GM23338 (cell line): ENCODE measurements at regions not wholly inside any gene's neighbourhood (a gene's known extent, or its start where the extent isn't known, plus 50 kb on each side); places are given as distances from the start of the nearest gene placed in this dataset.
"Not testable (repeated sequence)": the region's sequence is repeated elsewhere in the genome, so short reads cannot be mapped to it uniquely, and the experiment has no call there.

Experiments used
- ATAC-seq: fragments of 200-7000 bp; cut with Tn5 transposase; 3 replicates; pipeline ENCODE4 v1.9.1; 2020
- DNase-seq: peaks from one replicate; pipeline ENCODE4 v3.0.0-alpha.2; 2015; ENCODE audit warnings: low spot score
- H2AFZ ChIP-seq: fragments of 200-600 bp; sonication (generic); 2 replicates; pipeline ENCODE4 v1.8.0; 2016; ENCODE audit warnings: antibody characterized with exemption, mild to moderate bottlenecking, moderate library complexity
- H3F3A ChIP-seq: fragments of 200-600 bp; sonication (generic); replicated peaks from 2 replicates; pipeline ENCODE4 v1.8.0; 2017; ENCODE audit warnings: antibody characterized with exemption, mixed run types, low read depth
- H3K27ac ChIP-seq: fragments of 200-600 bp; sonication (generic); 2 replicates; pipeline ENCODE4 v1.6.1; 2016; ENCODE audit warnings: low read depth
- H3K27me3 ChIP-seq: fragments of 200-600 bp; sonication (generic); 2 replicates; pipeline ENCODE4 v1.8.0; 2016; ENCODE audit warnings: mild to moderate bottlenecking, mixed run types, moderate library complexity; ENCODE audit not compliant: insufficient read depth
- H3K36me3 ChIP-seq: fragments of 200-600 bp; sonication (generic); 2 replicates; pipeline ENCODE4 v1.8.0; 2016; ENCODE audit warnings: mild to moderate bottlenecking; ENCODE audit not compliant: insufficient read depth
- H3K4me1 ChIP-seq: fragments of 200-600 bp; sonication (generic); 2 replicates; pipeline ENCODE4 v1.8.0; 2016; ENCODE audit warnings: mild to moderate bottlenecking, moderate library complexity; ENCODE audit not compliant: insufficient read depth
- H3K4me2 ChIP-seq: fragments of 200-600 bp; sonication (generic); 2 replicates; pipeline ENCODE4 v1.7.1; 2017; ENCODE audit warnings: mixed run types
- H3K4me3 ChIP-seq: fragments of 200-600 bp; sonication (generic); 2 replicates; pipeline ENCODE4 v1.6.1; 2016; ENCODE audit warnings: mixed run types
- H3K79me2 ChIP-seq: fragments of 200-600 bp; sonication (generic); replicated peaks from 2 replicates; pipeline ENCODE4 v1.8.0; 2017; ENCODE audit warnings: mild to moderate bottlenecking; ENCODE audit not compliant: insufficient read depth
- H3K9me2 ChIP-seq: fragments of 200-600 bp; sonication (generic); 2 replicates; pipeline ENCODE4 v1.8.0; 2017; ENCODE audit not compliant: insufficient read depth
- H4K20me1 ChIP-seq: fragments of 200-600 bp; sonication (generic); replicated peaks from 2 replicates; pipeline ENCODE4 v1.8.0; 2017; ENCODE audit warnings: mild to moderate bottlenecking; ENCODE audit not compliant: insufficient read depth
- H3K27ac Mint-ChIP-seq: 2 replicates; pipeline ENCODE4 v1.8.0; 2020; ENCODE audit warnings: inconsistent platforms, mild to moderate bottlenecking, moderate library complexity, mixed read lengths
- H3K27me3 Mint-ChIP-seq: 3 replicates; pipeline ENCODE4 v1.8.0; 2022; ENCODE audit warnings: low read depth, mild to moderate bottlenecking, moderate library complexity, mixed read lengths, inconsistent platforms; ENCODE audit not compliant: insufficient read depth, poor library complexity
- H3K36me3 Mint-ChIP-seq: 3 replicates; pipeline ENCODE4 v1.8.0; 2021; ENCODE audit warnings: low read depth, mild to moderate bottlenecking, inconsistent platforms, moderate library complexity, mixed read lengths
- H3K4me1 Mint-ChIP-seq: 3 replicates; pipeline ENCODE4 v1.8.0; 2020; ENCODE audit warnings: mild to moderate bottlenecking, inconsistent platforms, mixed read lengths
- H3K4me3 Mint-ChIP-seq: 3 replicates; pipeline ENCODE4 v1.8.0; 2021; ENCODE audit warnings: moderate library complexity, mild to moderate bottlenecking, inconsistent platforms, mixed read lengths
- H3K9me3 Mint-ChIP-seq: 3 replicates; pipeline ENCODE4 v1.8.0; 2020; ENCODE audit warnings: moderate library complexity, mild to moderate bottlenecking, inconsistent platforms, mixed read lengths
- CREB1 ChIP-seq: fragments of 250-450 bp; sonication (Bioruptor Pico); IDR thresholded peaks from 2 replicates; pipeline ENCODE4 v1.5.0; 2020; ENCODE audit warnings: low read depth, mild to moderate bottlenecking, moderate library complexity
- CTCF ChIP-seq, 2 experiments: fragments of 200-600 bp in 1 of 2; sonication (generic) in 1 of 2; conservative IDR thresholded peaks; 2 replicates each; pipeline versions ENCODE4 v1.5.1 to v1.6.1; 2016 to 2017; ENCODE audit warnings: antibody characterized with exemption in 2 of 2, low read depth in 2 of 2, mild to moderate bottlenecking in 2 of 2, moderate library complexity in 1 of 2
- ETS1 ChIP-seq: IDR thresholded peaks from 2 replicates; pipeline ENCODE4 v1.6.1; 2016; ENCODE audit warnings: antibody characterized with exemption
- EZH2 ChIP-seq: fragments of 200-600 bp; sonication (generic); IDR thresholded peaks from one replicate; pipeline ENCODE4 v1.8.0; 2017; ENCODE audit warnings: antibody characterized with exemption, mild to moderate bottlenecking, low read depth; ENCODE audit not compliant: unreplicated experiment
- JUNB ChIP-seq: IDR thresholded peaks from one replicate; pipeline ENCODE4 v1.6.1; 2016; ENCODE audit warnings: antibody characterized with exemption; ENCODE audit not compliant: unreplicated experiment
- NANOG ChIP-seq: IDR thresholded peaks from 2 replicates; pipeline ENCODE4 v1.6.1; 2016; ENCODE audit warnings: antibody characterized with exemption, borderline replicate concordance
- POLR2AphosphoS5 ChIP-seq: IDR thresholded peaks from 2 replicates; pipeline ENCODE4 v1.6.1; 2016; ENCODE audit warnings: antibody characterized with exemption, low read depth
- STAT1 ChIP-seq: IDR thresholded peaks from one replicate; pipeline ENCODE4 v1.6.1; 2016; ENCODE audit warnings: antibody characterized with exemption; ENCODE audit not compliant: unreplicated experiment
- ZNF114 ChIP-seq: fragments of 250-450 bp; sonication (Bioruptor Pico); IDR thresholded peaks from 2 replicates; pipeline ENCODE4 v1.5.0; 2020; ENCODE audit warnings: mild to moderate bottlenecking, moderate library complexity

- H3K36me3 ChIP-seq, result no peaks in the 10 kb centered on the region
- Mint-ChIP-seq H3K9me3 (peaks cover 34% of the 10 kb centered on the region), H3K27ac (no peak overlapping the region), H3K4me3 (no peak overlapping the region), H3K4me1 (peaks cover 35% of the 10 kb centered on the region), H3K27me3 (peaks cover 10% of the 10 kb centered on the region), H3K36me3 (peaks cover 30% of the 10 kb centered on the region; the same call in 2 of the 3 replicates)
- no peak for TF ChIP-seq POLR2AphosphoS5
- no peak for DNase-seq
- peaks cover 10% of the 10 kb centered on the region for H3K4me1 ChIP-seq
- no peaks in the 10 kb centered on the region for H3K79me2 ChIP-seq
- no peaks in the 10 kb centered on the region for H3K9me2 ChIP-seq
- peak; percentile 25; the same call in 2 of the 3 replicates for ATAC-seq
- no peaks in the 10 kb centered on the region for H4K20me1 ChIP-seq
- H3K27me3 ChIP-seq, result no peaks in the 10 kb centered on the region
- no peaks in the 10 kb centered on the region for H3F3A ChIP-seq
- no peak overlapping the region for H3K4me3 ChIP-seq
- H3K4me2 ChIP-seq, result no peak overlapping the region
- no peak overlapping the region for H3K27ac ChIP-seq
- H2AFZ ChIP-seq, result no peak overlapping the region
These were observed 53.6 kb upstream of the RPRM start for GRCh38 chr2:153532140-153532539.

- not testable (repeated sequence) for H3K4me1 ChIP-seq, ATAC-seq, H3K27ac Mint-ChIP-seq, DNase-seq, H3K4me3 Mint-ChIP-seq, H2AFZ ChIP-seq, H4K20me1 ChIP-seq, H3K79me2 ChIP-seq, H3K4me3 ChIP-seq, H3K9me2 ChIP-seq, H3K36me3 ChIP-seq, H3F3A ChIP-seq, H3K27me3 ChIP-seq
- H3K36me3 Mint-ChIP-seq, result peaks cover 38% of the 10 kb centered on the region
- peak overlapping the region; percentile 92 for H3K27ac ChIP-seq
- H3K4me1 Mint-ChIP-seq, result peaks cover 35% of the 10 kb centered on the region
- H3K4me2 ChIP-seq, result peak overlapping the region; percentile 62; the same call in 1 of the 2 replicates
- peaks cover 14% of the 10 kb centered on the region for H3K27me3 Mint-ChIP-seq
- peaks cover 40% of the 10 kb centered on the region for H3K9me3 Mint-ChIP-seq
These were observed 55.2 kb upstream of the RPRM start for GRCh38 chr2:153533803-153534202.

GRCh38 chr2:153534590-153534989 is 56.0 kb upstream of the RPRM start:
- DNase-seq, H3F3A ChIP-seq, H3K4me3 Mint-ChIP-seq, H4K20me1 ChIP-seq, H3K79me2 ChIP-seq, H3K9me2 ChIP-seq, H3K27me3 ChIP-seq, H3K4me3 ChIP-seq, H3K36me3 ChIP-seq, H2AFZ ChIP-seq, ATAC-seq, H3K4me2 ChIP-seq, H3K4me1 ChIP-seq: not testable (repeated sequence)
- peaks cover 35% of the 10 kb centered on the region for H3K4me1 Mint-ChIP-seq
- TF ChIP-seq NANOG (0 out of 2 replicates have a peak, but pooled peaks have one; percentile 41), CREB1 (CRISPR knock-in tag) (0 out of 2 replicates have a peak, but pooled peaks have one; percentile 18)
- peaks cover 37% of the 10 kb centered on the region for H3K9me3 Mint-ChIP-seq
- H3K27ac ChIP-seq, result peak overlapping the region; percentile 92
- peak overlapping the region; percentile 61 for H3K27ac Mint-ChIP-seq
- H3K27me3 Mint-ChIP-seq, result peaks cover 12% of the 10 kb centered on the region
- peaks cover 34% of the 10 kb centered on the region for H3K36me3 Mint-ChIP-seq

- no peaks in the 10 kb centered on the region for H3K9me2 ChIP-seq
- H3K4me1 ChIP-seq, result peaks cover 10% of the 10 kb centered on the region
- no peak overlapping the region for H3K27ac ChIP-seq
- no peaks in the 10 kb centered on the region for H4K20me1 ChIP-seq
- H2AFZ ChIP-seq, result no peak overlapping the region
- no peaks in the 10 kb centered on the region for H3K27me3 ChIP-seq
- no peaks in the 10 kb centered on the region for H3F3A ChIP-seq
- no peak overlapping the region for H3K4me3 ChIP-seq
- Mint-ChIP-seq H3K4me3 (no peak overlapping the region), H3K36me3 (peaks cover 37% of the 10 kb centered on the region), H3K4me1 (peaks cover 33% of the 10 kb centered on the region), H3K27me3 (peaks cover 12% of the 10 kb centered on the region), H3K27ac (no peak overlapping the region), H3K9me3 (peaks cover 40% of the 10 kb centered on the region)
- no peaks in the 10 kb centered on the region for H3K79me2 ChIP-seq
- no peak overlapping the region for H3K4me2 ChIP-seq
- DNase-seq (no peak), ATAC-seq (no peak)
- H3K36me3 ChIP-seq, result no peaks in the 10 kb centered on the region
- no peak for TF ChIP-seq JUNB
- TF ChIP-seq EZH2, result no peak
- no peak for TF ChIP-seq CREB1 (CRISPR knock-in tag)
- no peak for TF ChIP-seq CTCF (conservative IDR thresholded peaks at IDR 0.05; ENCODE audit: low read depth in 2 of 2)
- no peak for TF ChIP-seq ZNF114 (CRISPR knock-in tag)
- no peak for TF ChIP-seq ETS1
- TF ChIP-seq STAT1, result no peak
These were observed 57.6 kb upstream of the RPRM start for GRCh38 chr2:153536115-153536514.
